K562 (cell line): ENCODE measurements at regions not wholly inside any gene's neighbourhood (a gene's known extent, or its start where the extent isn't known, plus 50 kb on each side); places are given as distances from the start of the nearest gene placed in this dataset.

ENCODE experiments used
- ATAC-seq: fragments of 200-7000 bp; cut with Tn5 transposase; 3 replicates; pipeline ENCODE4 v1.9.1; 2020; ENCODE audit warnings: moderate library complexity
- BruUV-seq: library from RNA; stranded (reverse); fragments of 400-500 nt; replicated peaks from 2 replicates; lab custom pipeline; 2021; lab: Mats Ljungman, UMichigan
- CTCF ChIA-PET: fragments of 300-600 bp; formaldehyde crosslinking; extraction: SDS; loops from one replicate; lab custom pipeline; 2021; ENCODE audit warnings: low intra/inter-chr PET ratio; lab: Yijun Ruan, JAX
- POLR2A ChIA-PET: fragments of 300-600, 350-650 bp; sonication (Branson Sonifier 250); formaldehyde crosslinking; extraction: SDS; loops from one replicate; lab custom pipeline; 2021; ENCODE audit warnings: antibody characterized with exemption, inconsistent platforms; lab: Yijun Ruan, JAX
- DNase-seq, 4 experiments: peaks; one replicate each; pipeline versions ENCODE4 v3.0.0 to v3.0.0-alpha.2; 2011 to 2018; ENCODE audit warnings: low spot score in 3 of 4, mixed read lengths in 3 of 4; ENCODE audit errors: extremely low read depth in 1 of 4
- FAIRE-seq: peaks from 2 replicates; lab custom pipeline; 2011; peaks lifted over from hg19 to GRCh38; lab: Jason Lieb, UNC
- H2AFZ ChIP-seq: 2 replicates; pipeline ENCODE4 v1.6.0; 2011; ENCODE audit warnings: low read depth, low read length, control low read depth, inconsistent platforms
- H3K27ac ChIP-seq: fragments of 200-600 bp; 3 replicates; pipeline ENCODE4 v1.8.0; 2011; ENCODE audit warnings: low read depth, mild to moderate bottlenecking, control low read depth, inconsistent platforms, low read length, moderate library complexity, mixed read lengths; ENCODE audit errors: extremely low read depth
- H3K27me3 ChIP-seq, 2 experiments: fragments of 300-600 bp in 1 of 2; 2 replicates in 1 of 2; 3 replicates in 1 of 2; pipeline versions ENCODE4 v1.6.0 to v1.8.0; 2011; ENCODE audit warnings: inconsistent platforms in 2 of 2, low read length in 2 of 2, mild to moderate bottlenecking in 1 of 2, mixed read lengths in 1 of 2, moderate library complexity in 1 of 2; ENCODE audit not compliant: control insufficient read depth in 2 of 2, insufficient read depth in 2 of 2
- H3K36me3 ChIP-seq: fragments of 300-600 bp; 3 replicates; pipeline ENCODE4 v1.8.0; 2011; ENCODE audit warnings: mild to moderate bottlenecking, low read length, inconsistent platforms; ENCODE audit not compliant: control insufficient read depth, insufficient read depth
- H3K4me1 ChIP-seq, 2 experiments: fragments of 200-600 bp in 1 of 2; replicated peaks in 1 of 2; 2 replicates in 1 of 2; 3 replicates in 1 of 2; pipeline versions ENCODE4 v1.5.1 to v1.8.0; 2011; ENCODE audit warnings: inconsistent platforms in 2 of 2, low read length in 2 of 2, mild to moderate bottlenecking in 1 of 2, mixed read lengths in 1 of 2, moderate library complexity in 1 of 2; ENCODE audit not compliant: control insufficient read depth in 2 of 2, insufficient read depth in 2 of 2
- H3K4me2 ChIP-seq: 2 replicates; pipeline ENCODE4 v1.6.1; 2011; ENCODE audit warnings: low read length, control low read depth, inconsistent platforms, mixed read lengths; ENCODE audit not compliant: insufficient read depth
- H3K4me3 ChIP-seq: fragments of 200-600 bp; sonication (generic), shearing (Covaris generic); 2 replicates; pipeline ENCODE4 v1.5.1; 2016; ENCODE audit warnings: control low read depth, inconsistent platforms
- H3K79me2 ChIP-seq: fragments of 200-600 bp; 3 replicates; pipeline ENCODE4 v1.8.0; 2011; ENCODE audit warnings: low read length, inconsistent platforms; ENCODE audit not compliant: control insufficient read depth, insufficient read depth
- H3K9ac ChIP-seq, 2 experiments: 2 replicates each; pipeline versions ENCODE4 v1.6.0 to v1.6.1; 2011; ENCODE audit warnings: low read depth in 2 of 2, low read length in 2 of 2, control low read depth in 1 of 2, inconsistent platforms in 1 of 2, mild to moderate bottlenecking in 1 of 2, mixed read lengths in 1 of 2; ENCODE audit not compliant: insufficient read depth in 1 of 2
- H3K9me1 ChIP-seq: one replicate; pipeline ENCODE4 v1.6.0; 2011; ENCODE audit warnings: inconsistent platforms, mild to moderate bottlenecking, low read length, moderate library complexity; ENCODE audit not compliant: control insufficient read depth, insufficient read depth
- H3K9me3 ChIP-seq: replicated peaks from 2 replicates; pipeline ENCODE4 v1.5.1; 2011; ENCODE audit warnings: low read depth, low read length, inconsistent platforms; ENCODE audit not compliant: control insufficient read depth, insufficient read depth
- H4K20me1 ChIP-seq: replicated peaks from 2 replicates; pipeline ENCODE4 v1.6.1; 2011; ENCODE audit warnings: low read length, inconsistent platforms, mixed read lengths; ENCODE audit not compliant: control insufficient read depth, insufficient read depth
- CCNT2 ChIP-seq: IDR thresholded peaks from 2 replicates; pipeline ENCODE4 v1.6.1; 2011; ENCODE audit warnings: borderline replicate concordance, low read depth, mild to moderate bottlenecking, moderate library complexity, mixed read lengths, low read length; ENCODE audit not compliant: insufficient read length; ENCODE audit errors: extremely low read depth
- POLR2AphosphoS2 ChIP-seq: IDR thresholded peaks from 2 replicates; pipeline ENCODE4 v1.6.1; 2012; ENCODE audit warnings: low read length, improper control_type of control experiment
- RBM39 ChIP-seq: fragments of 200-400 bp; formaldehyde crosslinking; optimal IDR thresholded peaks from 2 replicates; pipeline ENCODE3; 2018; ENCODE audit warnings: low read depth, low read length
- TAL1 ChIP-seq: fragments of 450-650 bp; IDR thresholded peaks from 2 replicates; pipeline ENCODE4 v1.6.1; 2016; ENCODE audit warnings: mild to moderate bottlenecking
- TBP ChIP-seq: optimal IDR thresholded peaks from 2 replicates; pipeline ENCODE3; 2011; ENCODE audit warnings: low read depth, low read length, improper control_type of control experiment
- ZNF146 ChIP-seq: IDR thresholded peaks from one replicate; pipeline ENCODE4 v1.6.1; 2018; ENCODE audit warnings: missing compliant biosample characterization; ENCODE audit not compliant: unreplicated experiment
- ZNF668 ChIP-seq: fragments of 250-450 bp; sonication (Bioruptor Pico); IDR thresholded peaks from 2 replicates; pipeline ENCODE4 v1.8.0; 2022; ENCODE audit warnings: mild to moderate bottlenecking, inconsistent platforms
- ZNF75A ChIP-seq: fragments of 450-650 bp; formaldehyde crosslinking; IDR thresholded peaks from 2 replicates; pipeline ENCODE4 v1.4.0; 2020; ENCODE audit warnings: mild to moderate bottlenecking
- WGBS: fragments of 100-300 bp; shearing (Covaris generic); methylation state at CpG from one replicate; pipeline ENCODE4 v1.1.6; 2016; ENCODE audit warnings: low coverage, mixed read lengths; ENCODE audit not compliant: insufficient coverage; ENCODE audit errors: missing lambda C conversion rate; 5-methylcytosine and 5-hydroxymethylcytosine counted together
- in situ Hi-C: fragments of 300-500 bp; cut with MboI; formaldehyde crosslinking; loops from 4 replicates; pipeline ENCODE4 v1.15.0; 2018; ENCODE audit warnings: inconsistent platforms, mixed read lengths
- intact Hi-C: fragments of 100-400 bp; cut with micrococcal nuclease; formaldehyde crosslinking; loops from 2 replicates; pipeline ENCODE4 v1.14.2; 2022
- TF ChIP-seq, protein P1 (sequence below): fragments of 200-800 bp; sonication (Bioruptor generic); IDR thresholded peaks from 2 replicates; pipeline ENCODE4 v1.6.1; 2017; ENCODE audit warnings: missing genetic modification characterization, missing compliant biosample characterization
- TF ChIP-seq, protein P2 (sequence below): fragments of 450-650 bp; IDR thresholded peaks from 2 replicates; pipeline ENCODE4 v1.6.1; 2016; ENCODE audit warnings: borderline replicate concordance
- TF ChIP-seq, protein P3 (sequence below): fragments of 450-650 bp; conservative IDR thresholded peaks from 2 replicates; pipeline ENCODE4 v1.6.1; 2016; ENCODE audit warnings: missing genetic modification characterization, low read depth, mild to moderate bottlenecking, control low read depth, missing compliant biosample characterization

DNA sequence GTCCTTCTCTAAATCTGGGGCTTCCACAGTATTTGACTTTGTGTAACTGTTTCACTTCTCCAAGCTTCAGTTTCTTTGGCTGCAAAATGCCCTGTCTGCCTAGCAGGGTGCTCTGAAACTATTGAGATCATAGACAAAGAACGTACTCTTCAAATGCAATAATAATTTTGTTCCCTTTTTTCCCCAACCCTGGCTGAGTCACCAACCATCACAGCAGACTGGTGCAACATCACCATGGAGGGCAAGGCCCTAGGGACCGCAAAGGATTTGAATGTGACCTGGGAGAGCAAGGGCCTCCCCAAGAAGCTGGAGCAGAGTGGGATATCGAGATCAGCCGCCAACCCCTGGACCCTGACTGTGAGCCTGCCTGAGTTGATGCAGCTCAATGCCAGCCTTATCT lies 115.0 kb downstream of the FCRL5 start:
- no peaks in the 10 kb centered on the region for H3K9me1 ChIP-seq
- CTCF ChIA-PET, result no interaction called here
- no peaks in the 10 kb centered on the region for H3K79me2 ChIP-seq
- peaks cover 8 to 27% of the 10 kb centered on the region in 2 experiments for H3K27me3 ChIP-seq
- no peak overlapping the region for H3K4me3 ChIP-seq
- H3K27ac ChIP-seq, result no peak overlapping the region
- in situ Hi-C loops (no loop called here), intact Hi-C loops (no loop called here)
- TF ChIP-seq ZNF146 (CRISPR knock-in tag) (no peak), POLR2AphosphoS2 (no peak), ZNF668 (CRISPR knock-in tag) (no peak), RBM39 (no peak), TAL1 (no peak), TBP (no peak), CCNT2 (no peak), ZNF75A (no peak)
- TF ChIP-seq, protein P1, sequence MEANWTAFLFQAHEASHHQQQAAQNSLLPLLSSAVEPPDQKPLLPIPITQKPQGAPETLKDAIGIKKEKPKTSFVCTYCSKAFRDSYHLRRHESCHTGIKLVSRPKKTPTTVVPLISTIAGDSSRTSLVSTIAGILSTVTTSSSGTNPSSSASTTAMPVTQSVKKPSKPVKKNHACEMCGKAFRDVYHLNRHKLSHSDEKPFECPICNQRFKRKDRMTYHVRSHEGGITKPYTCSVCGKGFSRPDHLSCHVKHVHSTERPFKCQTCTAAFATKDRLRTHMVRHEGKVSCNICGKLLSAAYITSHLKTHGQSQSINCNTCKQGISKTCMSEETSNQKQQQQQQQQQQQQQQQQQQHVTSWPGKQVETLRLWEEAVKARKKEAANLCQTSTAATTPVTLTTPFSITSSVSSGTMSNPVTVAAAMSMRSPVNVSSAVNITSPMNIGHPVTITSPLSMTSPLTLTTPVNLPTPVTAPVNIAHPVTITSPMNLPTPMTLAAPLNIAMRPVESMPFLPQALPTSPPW (CRISPR knock-in tag), result no peak
- TF ChIP-seq, protein P2, sequence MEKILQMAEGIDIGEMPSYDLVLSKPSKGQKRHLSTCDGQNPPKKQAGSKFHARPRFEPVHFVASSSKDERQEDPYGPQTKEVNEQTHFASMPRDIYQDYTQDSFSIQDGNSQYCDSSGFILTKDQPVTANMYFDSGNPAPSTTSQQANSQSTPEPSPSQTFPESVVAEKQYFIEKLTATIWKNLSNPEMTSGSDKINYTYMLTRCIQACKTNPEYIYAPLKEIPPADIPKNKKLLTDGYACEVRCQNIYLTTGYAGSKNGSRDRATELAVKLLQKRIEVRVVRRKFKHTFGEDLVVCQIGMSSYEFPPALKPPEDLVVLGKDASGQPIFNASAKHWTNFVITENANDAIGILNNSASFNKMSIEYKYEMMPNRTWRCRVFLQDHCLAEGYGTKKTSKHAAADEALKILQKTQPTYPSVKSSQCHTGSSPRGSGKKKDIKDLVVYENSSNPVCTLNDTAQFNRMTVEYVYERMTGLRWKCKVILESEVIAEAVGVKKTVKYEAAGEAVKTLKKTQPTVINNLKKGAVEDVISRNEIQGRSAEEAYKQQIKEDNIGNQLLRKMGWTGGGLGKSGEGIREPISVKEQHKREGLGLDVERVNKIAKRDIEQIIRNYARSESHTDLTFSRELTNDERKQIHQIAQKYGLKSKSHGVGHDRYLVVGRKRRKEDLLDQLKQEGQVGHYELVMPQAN, result no peak
- TF ChIP-seq, protein P3, sequence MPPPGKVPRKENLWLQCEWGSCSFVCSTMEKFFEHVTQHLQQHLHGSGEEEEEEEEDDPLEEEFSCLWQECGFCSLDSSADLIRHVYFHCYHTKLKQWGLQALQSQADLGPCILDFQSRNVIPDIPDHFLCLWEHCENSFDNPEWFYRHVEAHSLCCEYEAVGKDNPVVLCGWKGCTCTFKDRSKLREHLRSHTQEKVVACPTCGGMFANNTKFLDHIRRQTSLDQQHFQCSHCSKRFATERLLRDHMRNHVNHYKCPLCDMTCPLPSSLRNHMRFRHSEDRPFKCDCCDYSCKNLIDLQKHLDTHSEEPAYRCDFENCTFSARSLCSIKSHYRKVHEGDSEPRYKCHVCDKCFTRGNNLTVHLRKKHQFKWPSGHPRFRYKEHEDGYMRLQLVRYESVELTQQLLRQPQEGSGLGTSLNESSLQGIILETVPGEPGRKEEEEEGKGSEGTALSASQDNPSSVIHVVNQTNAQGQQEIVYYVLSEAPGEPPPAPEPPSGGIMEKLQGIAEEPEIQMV (tag), result no peak
- no peaks in the 10 kb centered on the region for H4K20me1 ChIP-seq
- no peak for ATAC-seq
- WGBS, result 0% methylated on average over 4 of the region's 4 CpGs
- no peak overlapping the region for H3K9ac ChIP-seq
- no peak overlapping the region for H2AFZ ChIP-seq
- POLR2A ChIA-PET, result no interaction called here
- H3K4me2 ChIP-seq, result no peak overlapping the region
- no TSS peak for BruUV-seq
- H3K36me3 ChIP-seq, result no peaks in the 10 kb centered on the region
- DNase-seq, result no peak
- no peaks in the 10 kb centered on the region for H3K4me1 ChIP-seq
- no peaks in the 10 kb centered on the region for H3K9me3 ChIP-seq
- FAIRE-seq, result no peak
